Stimulated activated effector memory CD8-positive, alpha-beta T cell treated with anti-CD3 and anti-CD28 coated beads, Interleukin-12 subunit alpha, Interleukin-12 subunit beta, amount 100 ng/mL, for 72 hours (primary cell): ENCODE measurements at regions not wholly inside any gene's neighbourhood (a gene's known extent, or its start where the extent isn't known, plus 50 kb on each side); places are given as distances from the start of the nearest gene placed in this dataset.
A peak's percentile ranks its signal among the peaks of the same experiment; 100 is the strongest.

Source experiments
- ATAC-seq: fragments of 150-1000 bp; cut with Tn5 transposase; 2 replicates; pipeline ENCODE4 v1.10.0; 2021
- DNase-seq, 2 donors: peaks; one replicate each; pipeline ENCODE4 v3.0.0; 2021 to 2022; ENCODE audit warnings: low spot score in 2 of 2
- H3K27ac Mint-ChIP-seq: one replicate; pipeline ENCODE4 v1.8.0; 2022; ENCODE audit warnings: mild to moderate bottlenecking, mixed read lengths
- H3K36me3 Mint-ChIP-seq: one replicate; pipeline ENCODE4 v1.8.0; 2022; ENCODE audit warnings: mild to moderate bottlenecking, mixed read lengths
- H3K4me1 Mint-ChIP-seq: one replicate; pipeline ENCODE4 v1.8.0; 2022; ENCODE audit warnings: mixed read lengths
- H3K4me3 Mint-ChIP-seq: one replicate; pipeline ENCODE4 v1.8.0; 2022; ENCODE audit warnings: mild to moderate bottlenecking, mixed read lengths
- H3K9me3 Mint-ChIP-seq: one replicate; pipeline ENCODE4 v1.8.0; 2022; ENCODE audit warnings: mixed read lengths

GRCh38 chr9:99513441-99514112 lies 291.5 kb downstream of the SEC61B start:
- no peak for DNase-seq
- no peaks in the 10 kb centered on the region for H3K9me3 Mint-ChIP-seq
- no peak for ATAC-seq
- no peak overlapping the region for H3K27ac Mint-ChIP-seq
- H3K4me3 Mint-ChIP-seq, result no peak overlapping the region
- peaks cover 7% of the 10 kb centered on the region for H3K4me1 Mint-ChIP-seq
- H3K36me3 Mint-ChIP-seq, result peaks cover 6% of the 10 kb centered on the region

- Mint-ChIP-seq H3K9me3 (no peaks in the 10 kb centered on the region), H3K4me3 (no peak overlapping the region), H3K36me3 (peaks cover 6% of the 10 kb centered on the region), H3K27ac (no peak overlapping the region), H3K4me1 (peaks cover 7% of the 10 kb centered on the region)
- peak; percentile 66 for ATAC-seq
- DNase-seq, result no peak
Measured at GRCh38 chr9:99515093-99515492, 293.0 kb downstream of the SEC61B start.

DNA sequence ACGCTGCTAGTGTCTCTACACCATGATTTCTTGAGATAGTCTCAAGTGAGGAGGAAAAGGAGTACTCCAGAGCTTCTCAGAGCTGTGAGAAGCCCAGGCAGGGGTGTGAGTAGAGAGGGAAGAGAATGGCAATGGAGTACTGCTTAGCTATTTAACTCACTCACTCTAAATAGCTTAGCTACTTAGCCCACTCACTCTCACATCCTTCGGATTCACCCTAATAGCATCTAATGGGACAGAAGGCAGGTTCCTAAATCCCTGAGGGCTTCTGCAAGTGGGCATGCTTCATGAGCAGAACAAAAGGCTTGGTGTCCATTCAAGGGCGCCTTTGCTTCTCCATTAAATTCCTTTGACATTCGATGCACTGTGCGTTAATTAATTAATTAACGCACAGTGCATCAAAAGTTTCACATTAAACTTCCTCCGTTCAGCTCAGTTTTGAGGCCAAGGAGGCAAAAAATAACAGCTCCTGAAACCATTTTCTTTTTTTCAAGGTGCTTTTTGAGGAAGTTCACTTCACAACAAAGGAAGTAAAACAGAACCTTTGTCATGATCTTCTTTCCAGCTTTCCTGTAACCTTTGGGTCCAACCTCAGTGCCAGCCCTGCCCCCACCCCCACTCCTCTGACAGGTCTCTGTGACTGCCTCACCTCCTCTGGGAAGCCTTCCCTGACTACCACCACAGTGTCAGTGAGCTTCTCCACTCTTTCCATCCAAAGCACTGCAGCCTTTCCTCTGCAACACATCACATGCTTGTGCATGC lies 294.0 kb downstream of the SEC61B start:
- no peak for DNase-seq
- H3K27ac Mint-ChIP-seq, result no peak overlapping the region
- no peak overlapping the region for H3K4me3 Mint-ChIP-seq
- no peaks in the 10 kb centered on the region for H3K9me3 Mint-ChIP-seq
- H3K36me3 Mint-ChIP-seq, result peaks cover 6% of the 10 kb centered on the region
- peaks cover 7% of the 10 kb centered on the region for H3K4me1 Mint-ChIP-seq
- ATAC-seq, result no peak

DNA sequence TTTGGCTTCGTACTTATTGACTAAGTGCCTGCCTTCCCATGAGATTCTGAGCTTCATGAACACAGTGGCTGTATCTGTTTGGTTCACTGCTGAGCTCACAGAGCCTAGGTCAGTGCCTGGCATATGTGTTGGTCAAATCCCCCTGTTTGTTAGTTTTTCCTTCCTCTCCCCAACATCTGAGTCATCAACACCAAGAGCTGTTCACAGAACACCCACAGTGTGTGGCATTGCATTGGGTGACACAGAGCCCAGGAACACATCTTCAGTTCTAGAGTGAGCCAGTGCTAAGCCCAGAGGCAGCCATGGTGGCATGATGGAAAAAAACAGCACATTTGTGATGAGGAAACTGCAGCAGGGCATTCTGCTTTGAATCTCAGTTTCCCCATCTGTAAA lies 294.6 kb downstream of the SEC61B start:
- Mint-ChIP-seq H3K27ac (no peak overlapping the region), H3K9me3 (no peaks in the 10 kb centered on the region), H3K4me3 (no peak overlapping the region), H3K4me1 (peaks cover 7% of the 10 kb centered on the region), H3K36me3 (peaks cover 6% of the 10 kb centered on the region)
- ATAC-seq (peak; percentile 94), DNase-seq (peak in 1 of 2 donors; percentile 5)

DNA sequence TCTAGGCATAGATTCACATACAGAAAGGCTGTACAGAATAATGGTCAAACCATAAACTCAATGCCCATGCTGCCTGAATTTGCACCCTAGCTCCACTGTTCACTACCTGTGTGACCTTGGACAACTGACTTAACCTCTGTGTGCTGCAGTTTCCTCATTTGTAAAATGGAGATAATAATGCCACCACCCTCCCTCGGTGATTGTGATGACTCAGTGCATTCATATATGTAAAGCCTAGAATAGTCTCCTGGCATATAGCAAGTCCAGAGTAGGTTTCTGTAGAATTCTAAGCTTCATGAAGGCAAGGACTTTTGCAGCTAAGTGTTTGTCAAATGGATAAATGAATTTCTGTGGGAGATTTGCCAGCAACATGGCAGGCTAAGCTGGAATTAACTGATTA lies 297.8 kb upstream of the NR4A3 start:
- Mint-ChIP-seq H3K27ac (no peak overlapping the region), H3K4me3 (no peak overlapping the region), H3K4me1 (no peaks in the 10 kb centered on the region), H3K9me3 (no peaks in the 10 kb centered on the region), H3K36me3 (no peaks in the 10 kb centered on the region)
- no peak for ATAC-seq
- no peak for DNase-seq

DNA sequence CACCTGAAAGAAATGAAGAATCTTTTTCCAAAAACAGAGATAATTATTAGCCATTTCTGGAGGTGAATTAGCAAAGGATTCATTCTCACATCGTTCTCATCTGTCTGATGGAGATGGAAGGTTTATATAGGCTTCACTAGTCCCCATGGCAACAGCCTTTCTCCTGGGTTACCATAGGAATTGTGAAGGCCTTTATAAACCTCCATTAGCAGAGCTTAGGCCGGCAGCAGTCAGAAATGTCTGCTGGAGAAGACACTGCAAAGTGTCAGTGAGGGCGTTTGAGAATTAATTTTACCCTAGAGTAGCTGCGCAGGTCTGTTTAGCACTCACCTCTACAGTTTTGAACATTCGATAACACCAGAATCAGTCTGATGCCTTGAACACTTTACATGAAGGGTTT lies 290.4 kb upstream of the NR4A3 start:
- Mint-ChIP-seq H3K36me3 (no peaks in the 10 kb centered on the region), H3K9me3 (no peaks in the 10 kb centered on the region), H3K27ac (no peak overlapping the region), H3K4me1 (no peaks in the 10 kb centered on the region), H3K4me3 (no peak overlapping the region)
- DNase-seq (no peak), ATAC-seq (no peak)

DNA sequence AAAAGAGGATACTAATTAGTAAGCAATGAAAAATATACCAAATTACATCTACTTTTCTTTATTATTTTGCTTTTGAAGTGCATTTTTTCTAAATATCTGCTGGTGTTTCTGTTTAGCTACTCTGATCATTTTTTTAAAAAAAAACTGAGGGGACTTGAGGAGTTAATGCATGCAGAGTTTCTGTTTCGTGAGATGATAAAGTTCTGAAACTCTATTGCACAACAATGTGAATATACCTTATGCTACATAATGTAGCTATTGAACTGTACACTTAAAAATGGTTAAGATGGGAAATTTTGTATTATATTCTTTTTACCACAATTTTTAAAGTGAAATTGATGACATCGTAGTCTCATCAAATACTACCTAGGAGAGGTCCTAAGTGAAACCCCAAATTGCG lies 288.3 kb upstream of the NR4A3 start:
- ATAC-seq, result no peak
- Mint-ChIP-seq H3K4me1 (no peaks in the 10 kb centered on the region), H3K27ac (no peak overlapping the region), H3K36me3 (no peaks in the 10 kb centered on the region), H3K4me3 (no peak overlapping the region), H3K9me3 (no peaks in the 10 kb centered on the region)
- DNase-seq, result no peak

DNA sequence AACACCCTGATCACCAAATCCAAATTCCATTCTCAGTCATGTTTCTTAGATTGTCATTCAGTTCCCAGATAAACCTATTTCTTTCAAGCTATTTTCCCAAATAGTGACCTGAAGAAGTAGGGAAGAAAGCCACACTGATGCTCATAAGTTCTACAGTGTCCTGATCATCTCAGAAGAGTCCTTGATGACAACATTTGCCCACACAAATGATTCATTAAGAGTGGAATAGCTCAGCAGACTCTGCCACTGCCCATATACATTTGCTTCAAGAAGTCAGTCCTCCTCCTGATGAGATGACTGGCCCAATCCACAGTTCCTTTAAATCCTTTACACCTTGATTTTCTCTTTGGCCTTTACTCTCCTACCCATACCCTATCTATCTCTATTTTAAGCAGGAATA lies 283.7 kb upstream of the NR4A3 start:
- no peak for DNase-seq
- H3K36me3 Mint-ChIP-seq, result no peaks in the 10 kb centered on the region
- no peaks in the 10 kb centered on the region for H3K9me3 Mint-ChIP-seq
- no peak overlapping the region for H3K27ac Mint-ChIP-seq
- ATAC-seq, result peak; percentile 66
- H3K4me3 Mint-ChIP-seq, result no peak overlapping the region
- no peaks in the 10 kb centered on the region for H3K4me1 Mint-ChIP-seq

DNA sequence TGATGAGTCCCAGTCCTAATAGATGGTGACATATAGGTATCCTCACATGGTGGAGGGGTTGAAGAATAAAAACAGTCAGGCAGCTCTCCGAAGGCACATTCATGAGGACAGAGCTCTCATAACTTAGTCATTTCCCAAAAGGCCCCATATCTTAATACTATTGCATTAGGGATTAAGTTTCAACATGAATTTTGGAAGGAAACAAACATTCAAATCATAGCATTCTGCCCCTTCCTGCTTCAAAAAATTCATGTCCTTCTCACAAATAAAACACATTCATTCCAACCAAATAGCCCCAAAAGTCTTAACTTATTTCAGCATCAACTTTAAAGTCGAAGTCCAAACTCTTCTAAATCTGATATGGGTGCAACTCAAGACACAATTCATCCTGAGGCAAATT lies 277.2 kb upstream of the NR4A3 start:
- Mint-ChIP-seq H3K36me3 (no peaks in the 10 kb centered on the region), H3K4me3 (no peak overlapping the region), H3K4me1 (no peaks in the 10 kb centered on the region), H3K27ac (no peak overlapping the region), H3K9me3 (no peaks in the 10 kb centered on the region)
- DNase-seq (no peak), ATAC-seq (no peak)

DNA sequence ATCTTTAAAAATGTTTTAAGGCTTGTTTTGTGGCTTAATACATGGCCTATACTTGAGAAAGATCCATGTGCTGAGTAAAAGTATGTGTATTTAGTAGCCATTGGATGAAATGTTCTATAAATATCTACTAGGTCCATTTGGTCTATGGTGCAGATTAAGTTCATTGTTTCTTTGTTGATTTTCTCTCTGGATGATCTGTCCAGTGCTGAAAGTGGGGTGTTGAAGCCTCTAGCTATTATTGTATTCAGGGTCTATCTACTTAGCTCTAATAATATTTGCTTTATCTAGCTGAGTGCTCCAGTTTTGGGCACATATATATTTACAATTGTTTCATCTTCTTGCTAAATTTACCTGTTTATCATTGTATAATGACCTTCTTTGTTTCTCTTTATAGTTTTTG lies 272.2 kb upstream of the NR4A3 start:
- Mint-ChIP-seq H3K36me3 (no peaks in the 10 kb centered on the region), H3K27ac (no peak overlapping the region), H3K4me3 (no peak overlapping the region), H3K9me3 (peaks cover 25% of the 10 kb centered on the region), H3K4me1 (no peaks in the 10 kb centered on the region)
- no peak for DNase-seq
- ATAC-seq, result no peak

DNA sequence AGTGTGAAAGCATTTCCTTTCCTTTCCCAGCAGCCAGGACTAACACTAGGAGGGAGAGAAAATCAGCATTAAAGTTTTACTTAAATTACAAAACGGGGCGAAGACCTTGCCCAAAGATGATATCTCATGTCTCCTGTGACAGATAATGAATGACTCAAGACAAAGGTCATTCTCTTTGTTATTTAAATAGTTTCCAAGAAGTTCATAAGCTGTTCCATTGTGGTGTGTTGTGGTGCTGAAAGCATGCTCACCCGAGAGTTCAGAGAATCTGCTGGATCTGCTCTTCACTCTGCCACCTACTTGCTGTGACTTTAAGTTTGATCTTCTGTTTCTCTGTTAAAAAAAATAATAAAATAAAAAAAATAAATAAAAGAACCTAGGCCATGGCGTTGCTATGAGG lies 265.9 kb upstream of the NR4A3 start:
- no peak overlapping the region for H3K4me3 Mint-ChIP-seq
- H3K36me3 Mint-ChIP-seq, result no peaks in the 10 kb centered on the region

GRCh38 chr9:99556998-99557397 lies 264.7 kb upstream of the NR4A3 start:
- DNase-seq (no peak), ATAC-seq (no peak)
- Mint-ChIP-seq H3K4me3 (no peak overlapping the region), H3K36me3 (no peaks in the 10 kb centered on the region), H3K9me3 (peaks cover 15% of the 10 kb centered on the region), H3K27ac (no peak overlapping the region), H3K4me1 (no peaks in the 10 kb centered on the region)

More for the DNA sequence above, 265.9 kb upstream of the NR4A3 start:
- Mint-ChIP-seq H3K9me3 (peaks cover 21% of the 10 kb centered on the region), H3K4me1 (no peaks in the 10 kb centered on the region), H3K27ac (no peak overlapping the region)
- no peak for DNase-seq
- no peak for ATAC-seq

- Mint-ChIP-seq H3K9me3 (peaks cover 10% of the 10 kb centered on the region), H3K4me1 (no peaks in the 10 kb centered on the region), H3K27ac (no peak overlapping the region), H3K4me3 (no peak overlapping the region), H3K36me3 (no peaks in the 10 kb centered on the region)
- DNase-seq (no peak), ATAC-seq (no peak)
Measured at GRCh38 chr9:99557816-99558215, 263.9 kb upstream of the NR4A3 start.

DNA sequence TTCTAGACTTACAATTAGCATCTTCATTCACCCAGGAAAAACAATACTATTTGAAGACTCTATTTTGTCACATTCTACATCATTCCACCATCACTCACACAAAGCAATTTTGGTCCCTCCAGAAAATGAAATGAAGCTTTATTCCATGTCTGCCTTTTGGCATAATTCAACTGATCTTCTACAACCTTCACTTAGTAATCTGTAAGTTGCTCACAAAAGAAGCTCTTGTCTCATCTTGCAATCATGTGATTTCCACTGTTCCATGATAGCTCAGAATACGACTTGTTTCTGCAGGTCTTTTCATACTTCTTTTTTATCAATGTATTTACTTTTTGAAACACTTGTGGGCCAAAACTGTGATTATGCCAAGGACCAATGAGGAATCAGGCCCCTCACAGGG lies 261.9 kb upstream of the NR4A3 start:
- DNase-seq (no peak), ATAC-seq (no peak)
- peaks cover 6% of the 10 kb centered on the region for H3K9me3 Mint-ChIP-seq
- H3K36me3 Mint-ChIP-seq, result no peaks in the 10 kb centered on the region
- H3K4me1 Mint-ChIP-seq, result no peaks in the 10 kb centered on the region
- H3K27ac Mint-ChIP-seq, result no peak overlapping the region
- no peak overlapping the region for H3K4me3 Mint-ChIP-seq

- Mint-ChIP-seq H3K36me3 (no peaks in the 10 kb centered on the region), H3K4me3 (no peak overlapping the region), H3K27ac (no peak overlapping the region), H3K4me1 (no peaks in the 10 kb centered on the region), H3K9me3 (peaks cover 6% of the 10 kb centered on the region)
- no peak for ATAC-seq
- DNase-seq, result no peak
Measured at GRCh38 chr9:99560561-99560960, 261.1 kb upstream of the NR4A3 start.

GRCh38 chr9:99561509-99561917 lies 260.2 kb upstream of the NR4A3 start:
- Mint-ChIP-seq H3K9me3 (peaks cover 6% of the 10 kb centered on the region), H3K27ac (no peak overlapping the region), H3K4me3 (no peak overlapping the region), H3K36me3 (no peaks in the 10 kb centered on the region), H3K4me1 (no peaks in the 10 kb centered on the region)
- DNase-seq, result no peak
- no peak for ATAC-seq
